Fibroblast of mammary gland (primary cell): ENCODE measurements at regions not wholly inside any gene's neighbourhood (a gene's known extent, or its start where the extent isn't known, plus 50 kb on each side); places are given as distances from the start of the nearest gene placed in this dataset.

Source experiments
- DNase-seq: peaks from one replicate; pipeline ENCODE4 v3.0.0-alpha.2; 2010; ENCODE audit warnings: low read depth
- H3K4me3 ChIP-seq: 2 replicates; pipeline ENCODE4 v1.5.1; 2011; ENCODE audit warnings: low read depth, mild to moderate bottlenecking, low read length, moderate library complexity; ENCODE audit not compliant: control insufficient read depth
- CTCF ChIP-seq: conservative IDR thresholded peaks from 2 replicates; pipeline ENCODE4 v1.5.1; 2011; ENCODE audit warnings: low read depth, low read length, inconsistent platforms; ENCODE audit not compliant: control insufficient read depth, insufficient read depth

DNA sequence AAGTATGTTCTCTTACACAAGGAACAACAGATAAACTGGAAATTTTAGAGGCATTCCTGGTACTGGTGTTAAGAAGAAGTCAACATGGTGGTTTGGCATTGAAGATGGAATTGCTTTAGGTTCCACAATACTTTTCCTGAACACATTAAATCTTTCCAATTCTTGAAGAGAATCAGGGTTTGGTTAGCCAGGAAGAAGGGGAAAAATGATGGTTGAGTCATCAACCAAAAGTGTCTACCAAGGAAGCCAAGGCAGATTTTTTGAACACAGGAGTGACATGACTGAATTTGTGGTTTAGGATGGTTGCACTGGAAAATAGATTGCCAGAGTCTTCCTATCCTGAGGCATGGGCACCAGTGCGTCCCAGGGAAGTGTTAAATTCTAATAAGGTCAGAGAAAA lies 433.4 kb downstream of the TMEM38B start:
- no peak overlapping the region for H3K4me3 ChIP-seq
- TF ChIP-seq CTCF = no peak
- DNase-seq = no peak

DNA sequence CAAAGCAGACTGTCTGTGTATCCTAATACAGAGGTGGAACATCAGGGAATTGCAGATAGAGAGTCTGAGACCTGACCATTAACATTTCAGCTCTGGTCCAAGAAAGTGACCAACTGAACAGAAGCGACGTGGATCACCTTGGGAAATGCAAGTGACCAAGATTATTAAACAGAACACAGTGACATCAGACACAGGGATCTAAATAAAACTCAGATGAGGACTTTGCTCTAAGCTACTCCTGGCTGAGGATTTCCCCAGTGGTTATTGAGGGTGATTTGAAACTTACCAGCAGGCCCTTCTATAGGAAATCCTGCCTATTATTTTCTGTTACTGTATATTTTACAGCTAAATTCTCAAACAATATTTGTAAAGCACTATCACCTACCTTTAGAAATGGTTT lies 436.0 kb downstream of the TMEM38B start:
- no peak for TF ChIP-seq CTCF
- DNase-seq = no peak
- H3K4me3 ChIP-seq = no peak overlapping the region

DNA sequence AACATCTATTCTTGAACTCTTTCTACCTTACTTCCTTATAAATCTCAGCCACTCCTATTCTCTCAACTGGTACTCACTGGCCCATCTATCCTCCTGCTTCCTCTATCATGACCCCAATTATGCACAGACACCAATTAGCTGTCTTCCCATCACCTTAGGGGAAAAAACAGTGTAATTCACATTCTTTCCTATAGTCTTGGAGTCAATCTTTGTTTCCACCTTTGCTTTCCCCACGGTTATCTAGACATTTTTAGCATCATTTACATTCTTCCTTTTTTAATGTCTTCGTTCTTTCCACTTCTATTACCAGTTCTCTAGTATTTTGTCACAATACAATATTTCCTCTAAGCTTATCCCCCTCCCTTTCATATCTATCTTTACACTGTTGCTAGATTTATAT lies 449.4 kb downstream of the TMEM38B start:
- no peak for TF ChIP-seq CTCF
- H3K4me3 ChIP-seq = no peak overlapping the region
- DNase-seq = no peak

GRCh38 chr9:106146066-106146840 lies 451.9 kb downstream of the TMEM38B start:
- no peak overlapping the region for H3K4me3 ChIP-seq
- no peak for TF ChIP-seq CTCF
- no peak for DNase-seq

DNA sequence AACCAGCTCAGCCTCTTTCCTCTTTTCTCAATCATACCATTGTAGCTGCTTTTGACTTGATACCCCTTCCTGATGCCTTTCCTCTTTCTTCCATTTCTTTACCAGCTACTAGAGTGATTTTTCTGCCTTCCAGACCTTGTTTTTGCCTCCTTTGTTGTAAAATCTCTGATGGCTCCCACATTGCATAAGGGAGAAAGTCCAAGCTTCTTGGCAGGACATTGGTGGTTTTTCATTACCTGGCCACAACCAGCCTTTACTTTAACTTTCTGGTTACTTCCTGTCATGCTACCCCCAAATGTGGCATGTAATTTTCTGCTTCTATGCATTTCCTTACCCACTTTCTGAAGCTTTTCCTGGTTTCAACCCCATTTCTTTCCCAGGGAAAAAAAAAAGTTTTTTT lies 452.5 kb downstream of the TMEM38B start:
- TF ChIP-seq CTCF = no peak
- no peak overlapping the region for H3K4me3 ChIP-seq
- DNase-seq = no peak

GRCh38 chr9:106149956-106150355 lies 455.6 kb downstream of the TMEM38B start:
- no peak overlapping the region for H3K4me3 ChIP-seq
- no peak for DNase-seq
- TF ChIP-seq CTCF = no peak
